ENCODE measurements at regions not wholly inside any gene's neighbourhood (a gene's known extent, or its start where the extent isn't known, plus 50 kb on each side); places are given as distances from the start of the nearest gene placed in this dataset.

- DNase-seq, result no peak
Observed at GRCh38 chr1:79388694-79389361, 382.3 kb upstream of the ADGRL4 start.

GRCh38 chr1:79386730-79387129 lies 380.2 kb upstream of the ADGRL4 start:
- DNase-seq, result no peak

DNA sequence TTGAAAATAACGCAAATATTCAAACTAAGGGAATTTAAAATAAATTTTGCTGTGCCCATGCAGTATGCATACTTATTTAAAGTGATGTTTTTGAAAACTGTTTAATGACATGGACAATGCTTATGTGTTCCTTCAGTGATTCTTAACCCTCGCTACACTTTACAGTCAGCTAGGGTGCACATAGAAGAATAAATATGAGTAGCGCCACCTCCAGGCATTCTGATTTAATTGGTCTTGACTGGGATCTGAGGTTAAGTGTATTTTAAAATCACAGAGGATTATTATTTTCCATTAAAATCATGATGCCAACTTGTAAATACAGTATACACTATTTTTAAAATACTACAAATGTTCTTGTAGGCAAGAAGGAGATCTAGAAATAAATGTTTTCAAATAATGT lies 373.5 kb upstream of the ADGRL4 start:
- DNase-seq, result no peak

DNA sequence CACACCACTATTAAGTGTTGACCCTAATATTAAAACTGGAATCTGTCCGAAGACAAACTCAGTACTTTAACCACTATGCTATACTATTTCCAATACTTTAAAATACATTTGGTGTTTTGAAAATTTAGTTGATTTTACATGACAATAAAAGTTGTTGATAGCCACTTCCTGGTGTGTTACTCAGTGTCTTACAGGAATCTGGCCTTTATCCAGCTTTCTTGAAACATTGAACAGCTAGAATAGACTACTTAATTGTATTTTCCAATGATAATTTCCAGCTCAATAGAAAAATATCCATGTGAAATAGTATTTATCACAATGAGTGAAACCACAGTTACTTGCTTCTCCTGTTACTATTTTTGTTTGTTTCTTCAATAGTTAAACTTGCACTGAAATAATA lies 369.6 kb upstream of the ADGRL4 start:
- no peak for DNase-seq

- no peak for DNase-seq
Observed at GRCh38 chr1:79375352-79375751, 368.8 kb upstream of the ADGRL4 start.

GRCh38 chr1:79374397-79374796 lies 367.9 kb upstream of the ADGRL4 start:
- DNase-seq, result no peak

- DNase-seq, result no peak
Observed at GRCh38 chr1:79373481-79374125, 367.1 kb upstream of the ADGRL4 start.

GRCh38 chr1:79371802-79372201 lies 365.3 kb upstream of the ADGRL4 start:
- DNase-seq, result no peak

GRCh38 chr1:79369091-79369490 lies 362.6 kb upstream of the ADGRL4 start:
- DNase-seq, result no peak

GRCh38 chr1:79364896-79365295 lies 358.4 kb upstream of the ADGRL4 start:
- DNase-seq, result no peak

- no peak for DNase-seq
Observed at GRCh38 chr1:79363430-79363829, 356.9 kb upstream of the ADGRL4 start.

DNA sequence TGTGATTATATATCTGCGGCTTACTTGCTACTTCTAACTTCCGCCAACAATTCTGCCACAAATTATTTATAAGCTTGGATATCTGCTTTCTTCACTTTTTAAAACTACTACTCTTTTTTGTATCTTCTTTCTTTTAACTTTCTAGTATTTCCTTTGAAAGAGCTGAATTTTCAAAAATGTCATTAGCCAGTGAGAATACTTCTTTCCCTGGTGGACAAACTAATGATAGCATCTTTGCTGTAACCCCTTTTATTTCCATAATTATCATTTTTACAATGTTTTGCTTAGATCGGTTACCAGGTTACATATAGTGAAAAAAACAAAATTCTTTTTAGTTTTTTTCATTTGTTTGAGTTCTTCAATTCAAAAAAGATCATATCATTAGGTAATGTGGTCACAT lies 355.9 kb upstream of the ADGRL4 start:
- DNase-seq, result no peak

DNA sequence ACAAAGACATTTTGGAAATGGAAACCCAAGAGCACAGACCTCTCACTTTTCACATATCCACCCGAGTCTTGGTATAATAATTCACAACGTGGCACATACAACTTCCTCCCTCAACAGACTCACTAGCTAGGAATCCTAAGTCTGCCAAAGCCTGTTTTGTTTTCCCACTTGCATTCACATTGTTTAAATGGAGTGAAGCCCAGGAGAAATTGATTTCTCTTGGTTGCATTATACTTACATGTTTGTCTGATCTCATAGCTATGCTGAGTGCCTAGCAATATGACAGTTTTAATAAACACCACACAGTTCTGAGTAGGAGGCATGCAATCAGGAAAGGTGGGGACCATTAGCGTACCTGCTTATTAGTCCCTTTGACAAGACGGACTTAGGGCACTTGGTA lies 348.6 kb upstream of the ADGRL4 start:
- DNase-seq, result no peak

GRCh38 chr1:79353224-79353623 lies 346.7 kb upstream of the ADGRL4 start:
- DNase-seq, result no peak

DNA sequence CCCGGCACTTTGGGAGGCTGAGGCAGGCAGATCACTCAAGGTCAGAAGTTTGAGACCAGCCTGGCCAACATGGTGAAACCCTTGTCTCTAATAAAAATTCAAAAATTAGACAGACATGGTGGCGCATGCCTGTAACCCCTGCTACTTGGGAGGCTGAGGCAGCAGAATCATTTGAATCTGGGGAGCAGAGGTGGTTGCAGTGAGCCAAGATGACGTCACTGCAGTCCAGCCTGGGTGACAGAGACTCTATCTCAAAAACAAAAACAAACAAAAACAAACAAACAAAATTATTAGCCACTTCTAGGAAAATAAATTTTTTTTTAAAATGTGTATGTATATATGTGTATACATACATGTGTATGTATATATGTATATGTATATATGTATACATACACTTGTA lies 320.3 kb upstream of the ADGRL4 start:
- no peak for DNase-seq

DNA sequence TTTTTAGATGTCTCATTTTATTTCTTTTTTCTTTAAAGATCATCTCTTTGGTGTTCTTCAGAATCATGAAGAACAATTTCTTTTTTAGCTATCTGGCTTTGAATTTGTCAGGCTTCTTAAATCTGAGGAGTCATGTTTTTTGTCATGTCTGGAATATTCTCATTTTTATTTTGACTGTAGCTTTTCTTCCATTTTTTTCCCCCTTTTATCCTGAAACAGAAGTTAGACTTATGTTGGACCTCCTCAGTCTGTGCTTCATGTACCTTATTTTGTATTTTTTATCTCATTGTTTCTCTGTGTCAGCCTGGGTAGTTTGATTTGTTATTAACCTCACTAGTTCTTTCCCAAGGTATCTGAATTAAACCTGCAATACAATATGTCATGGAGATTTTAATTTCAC lies 319.2 kb upstream of the ADGRL4 start:
- DNase-seq, result no peak

DNA sequence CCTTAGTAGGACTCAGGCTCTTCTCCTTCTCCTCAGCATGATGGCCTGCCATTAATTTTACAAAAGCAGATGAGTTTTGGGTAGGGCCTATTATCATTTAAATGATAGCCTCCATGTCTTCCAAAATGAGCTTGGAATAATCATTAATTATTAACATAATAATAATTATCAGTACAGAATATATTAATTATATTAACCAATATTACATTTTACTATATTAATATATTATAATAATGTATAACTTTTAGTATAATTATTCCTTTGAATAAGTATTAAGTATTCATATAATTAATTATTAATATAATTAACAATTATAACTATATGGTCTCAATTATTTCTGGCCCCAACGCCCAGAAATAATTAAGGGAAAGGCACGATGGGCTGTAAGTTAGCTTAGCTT lies 318.6 kb upstream of the ADGRL4 start:
- no peak for DNase-seq

DNA sequence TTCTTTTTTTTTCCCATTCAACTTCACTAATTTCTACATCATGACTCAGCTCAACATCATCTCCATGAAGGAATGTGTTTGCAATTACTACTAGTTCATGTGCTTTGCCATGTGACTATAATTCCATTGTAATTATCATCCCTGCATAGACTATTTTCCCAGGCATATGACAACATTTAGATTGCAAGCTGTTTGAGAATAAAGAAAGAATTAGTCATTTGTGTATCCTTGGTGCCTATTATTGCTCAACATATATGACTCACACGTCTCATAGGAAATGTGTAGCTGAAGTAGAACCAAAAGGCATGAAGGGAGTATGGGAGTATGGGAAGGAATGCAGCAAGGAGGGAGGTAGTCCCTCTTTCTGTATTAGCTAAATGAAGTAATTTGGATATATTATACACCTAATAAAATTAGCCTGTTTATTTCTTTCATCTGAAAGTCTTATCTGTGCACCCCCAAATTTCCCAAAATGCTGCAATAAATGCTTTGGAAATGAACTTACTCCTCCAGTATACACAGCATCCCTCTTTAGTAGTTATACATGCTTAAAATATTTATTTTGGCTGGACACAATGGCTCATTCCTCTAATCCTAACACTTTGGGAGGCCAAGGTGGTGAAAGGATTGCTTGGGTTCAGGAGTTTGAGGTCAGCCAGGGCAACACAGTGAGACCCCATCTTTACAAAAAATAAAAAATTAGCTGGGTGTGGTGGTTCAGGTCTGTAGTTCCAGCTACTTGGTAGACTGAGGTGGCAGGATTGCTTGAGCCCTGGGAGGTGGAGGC lies 316.9 kb upstream of the ADGRL4 start:
- no peak for DNase-seq

- DNase-seq, result no peak
Observed at GRCh38 chr1:79322511-79323027, 316.0 kb upstream of the ADGRL4 start.

DNA sequence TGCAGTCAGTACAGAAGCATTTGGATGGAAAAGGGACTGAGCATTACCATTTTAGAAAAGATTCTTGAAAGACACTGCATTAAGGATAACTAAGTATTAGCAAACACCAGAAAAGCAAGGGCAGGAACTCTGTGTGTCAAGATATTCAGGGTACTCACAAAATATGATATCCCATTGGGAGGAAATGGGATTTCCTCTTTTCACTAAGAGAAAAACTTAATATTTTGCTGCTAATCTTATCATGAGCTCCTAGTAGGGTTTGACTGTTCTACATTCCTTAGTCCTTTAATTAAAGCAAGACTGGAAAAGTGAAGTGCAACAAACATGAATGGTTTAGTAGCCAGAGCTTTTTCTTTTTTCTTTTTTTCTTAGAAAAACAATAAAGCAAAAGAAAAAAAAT lies 305.9 kb upstream of the ADGRL4 start:
- no peak for DNase-seq

DNA sequence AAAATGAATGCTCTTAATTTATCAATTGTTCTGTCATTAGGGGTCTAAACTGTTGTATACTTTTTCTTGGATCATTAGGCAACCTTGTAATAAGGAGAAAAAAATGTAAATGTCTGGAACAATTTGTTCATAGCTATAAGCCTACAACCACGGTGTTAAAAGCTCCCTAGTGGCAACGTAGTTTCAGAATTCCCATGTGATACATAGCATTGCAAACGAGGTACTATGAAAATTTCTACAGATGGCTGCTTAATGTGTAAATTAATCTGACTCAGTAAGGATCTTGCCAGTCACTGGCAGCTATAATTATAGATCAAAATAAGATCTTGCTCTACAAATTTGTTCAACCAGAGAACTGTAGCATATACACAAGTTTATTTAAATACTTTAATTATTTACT lies 304.1 kb upstream of the ADGRL4 start:
- no peak for DNase-seq

- DNase-seq, result no peak
Observed at GRCh38 chr1:79304131-79304530, 297.6 kb upstream of the ADGRL4 start.

GRCh38 chr1:79303040-79303439 lies 296.5 kb upstream of the ADGRL4 start:
- no peak for DNase-seq

GRCh38 chr1:79302380-79302930 lies 295.9 kb upstream of the ADGRL4 start:
- DNase-seq, result no peak

All from activated T-cell treated with anti-CD3 and anti-CD28 coated beads, Interleukin-2, amount 50 U/mL, for 48 hours (primary cell).